HepG2 (cell line): ENCODE measurements at regions not wholly inside any gene's neighbourhood (a gene's known extent, or its start where the extent isn't known, plus 50 kb on each side); places are given as distances from the start of the nearest gene placed in this dataset.

Experiments
- CC2D1A ChIP-seq: sonication (generic); formaldehyde crosslinking; IDR thresholded peaks from 2 replicates; pipeline ENCODE4 v1.8.1; 2023; ENCODE audit warnings: mild to moderate bottlenecking, missing genetic modification reagents
- DMAP1 ChIP-seq: IDR thresholded peaks from 2 replicates; pipeline ENCODE4 v1.6.1; 2016
- HOXD1 ChIP-seq: sonication (generic); formaldehyde crosslinking; IDR thresholded peaks from 2 replicates; pipeline ENCODE4 v1.5.0; 2020; ENCODE audit warnings: missing genetic modification reagents
- NFYB ChIP-seq: sonication (generic); formaldehyde crosslinking; IDR thresholded peaks from 2 replicates; pipeline ENCODE4 v1.4.0; 2020; ENCODE audit warnings: missing genetic modification reagents
- POLR2AphosphoS2 ChIP-seq: IDR thresholded peaks from 2 replicates; pipeline ENCODE4 v1.6.1; 2011; ENCODE audit warnings: low read depth, low read length, improper control_type of control experiment
- POLR2AphosphoS5 ChIP-seq: IDR thresholded peaks from 2 replicates; pipeline ENCODE4 v1.6.1; 2012; ENCODE audit warnings: low read depth, low read length
- SP4 ChIP-seq: sonication (generic); formaldehyde crosslinking; IDR thresholded peaks from 2 replicates; pipeline ENCODE4 v1.8.1; 2023; ENCODE audit warnings: mild to moderate bottlenecking, missing genetic modification reagents
- TCF7 ChIP-seq: sonication (generic); IDR thresholded peaks from 2 replicates; pipeline ENCODE4 v1.6.1; 2016; ENCODE audit warnings: antibody characterized with exemption, low read depth
- TP53 ChIP-seq: sonication (generic); formaldehyde crosslinking; conservative IDR thresholded peaks from 2 replicates; pipeline ENCODE4 v1.4.0; 2020; ENCODE audit warnings: missing genetic modification reagents
- U2AF2 ChIP-seq: fragments of 200-400 bp; formaldehyde crosslinking; IDR thresholded peaks from 2 replicates; pipeline ENCODE4 v1.6.1; 2017; ENCODE audit warnings: low read depth, mild to moderate bottlenecking, low read length
- TF ChIP-seq, protein P1 (sequence below): sonication (generic); formaldehyde crosslinking; IDR thresholded peaks from 2 replicates; pipeline ENCODE4 v1.4.0; 2020; ENCODE audit warnings: mild to moderate bottlenecking, missing genetic modification reagents
- TF ChIP-seq, protein P2 (sequence below): IDR thresholded peaks from 2 replicates; pipeline ENCODE4 v1.6.1; 2016; ENCODE audit warnings: missing compliant biosample characterization, missing genetic modification reagents, borderline replicate concordance
- TF ChIP-seq, protein P3 (sequence below): sonication (generic); formaldehyde crosslinking; IDR thresholded peaks from 2 replicates; pipeline ENCODE4 v1.5.0; 2020; ENCODE audit warnings: mild to moderate bottlenecking, missing genetic modification reagents, moderate library complexity

- TF ChIP-seq U2AF2 (no peak), TCF7 (no peak), POLR2AphosphoS2 (no peak), TP53 (CRISPR knock-in tag) (no peak), HOXD1 (CRISPR knock-in tag) (no peak), NFYB (CRISPR knock-in tag) (no peak), DMAP1 (no peak), CC2D1A (CRISPR knock-in tag) (no peak), SP4 (CRISPR knock-in tag) (no peak), POLR2AphosphoS5 (no peak)
- TF ChIP-seq, protein P1, sequence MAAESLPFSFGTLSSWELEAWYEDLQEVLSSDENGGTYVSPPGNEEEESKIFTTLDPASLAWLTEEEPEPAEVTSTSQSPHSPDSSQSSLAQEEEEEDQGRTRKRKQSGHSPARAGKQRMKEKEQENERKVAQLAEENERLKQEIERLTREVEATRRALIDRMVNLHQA (CRISPR knock-in tag) = no peak
- TF ChIP-seq, protein P2, sequence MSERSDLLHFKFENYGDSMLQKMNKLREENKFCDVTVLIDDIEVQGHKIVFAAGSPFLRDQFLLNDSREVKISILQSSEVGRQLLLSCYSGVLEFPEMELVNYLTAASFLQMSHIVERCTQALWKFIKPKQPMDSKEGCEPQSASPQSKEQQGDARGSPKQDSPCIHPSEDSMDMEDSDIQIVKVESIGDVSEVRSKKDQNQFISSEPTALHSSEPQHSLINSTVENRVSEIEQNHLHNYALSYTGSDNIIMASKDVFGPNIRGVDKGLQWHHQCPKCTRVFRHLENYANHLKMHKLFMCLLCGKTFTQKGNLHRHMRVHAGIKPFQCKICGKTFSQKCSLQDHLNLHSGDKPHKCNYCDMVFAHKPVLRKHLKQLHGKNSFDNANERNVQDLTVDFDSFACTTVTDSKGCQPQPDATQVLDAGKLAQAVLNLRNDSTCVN = no peak
- TF ChIP-seq, protein P3, sequence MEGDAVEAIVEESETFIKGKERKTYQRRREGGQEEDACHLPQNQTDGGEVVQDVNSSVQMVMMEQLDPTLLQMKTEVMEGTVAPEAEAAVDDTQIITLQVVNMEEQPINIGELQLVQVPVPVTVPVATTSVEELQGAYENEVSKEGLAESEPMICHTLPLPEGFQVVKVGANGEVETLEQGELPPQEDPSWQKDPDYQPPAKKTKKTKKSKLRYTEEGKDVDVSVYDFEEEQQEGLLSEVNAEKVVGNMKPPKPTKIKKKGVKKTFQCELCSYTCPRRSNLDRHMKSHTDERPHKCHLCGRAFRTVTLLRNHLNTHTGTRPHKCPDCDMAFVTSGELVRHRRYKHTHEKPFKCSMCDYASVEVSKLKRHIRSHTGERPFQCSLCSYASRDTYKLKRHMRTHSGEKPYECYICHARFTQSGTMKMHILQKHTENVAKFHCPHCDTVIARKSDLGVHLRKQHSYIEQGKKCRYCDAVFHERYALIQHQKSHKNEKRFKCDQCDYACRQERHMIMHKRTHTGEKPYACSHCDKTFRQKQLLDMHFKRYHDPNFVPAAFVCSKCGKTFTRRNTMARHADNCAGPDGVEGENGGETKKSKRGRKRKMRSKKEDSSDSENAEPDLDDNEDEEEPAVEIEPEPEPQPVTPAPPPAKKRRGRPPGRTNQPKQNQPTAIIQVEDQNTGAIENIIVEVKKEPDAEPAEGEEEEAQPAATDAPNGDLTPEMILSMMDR = no peak
These were observed 283.7 kb upstream of the IRX4 start for GRCh38 chr5:2166306-2166978.
